GM12891 (cell line): ENCODE measurements at regions not wholly inside any gene's neighbourhood (a gene's known extent, or its start where the extent isn't known, plus 50 kb on each side); places are given as distances from the start of the nearest gene placed in this dataset.
A peak's percentile ranks its signal among the peaks of the same experiment; 100 is the strongest.
"Not testable (repeated sequence)": the region's sequence is repeated elsewhere in the genome, so short reads cannot be mapped to it uniquely, and the experiment has no call there.

Source experiments
- DNase-seq: peaks from one replicate; pipeline ENCODE4 v3.0.0; 2011; ENCODE audit warnings: low spot score; ENCODE audit not compliant: insufficient read length
- FAIRE-seq: peaks from 2 replicates; lab custom pipeline; 2011; peaks lifted over from hg19 to GRCh38; lab: Jason Lieb, UNC
- PAX5 ChIP-seq: IDR thresholded peaks from 2 replicates; pipeline ENCODE4 v1.6.1; 2011; ENCODE audit warnings: low read length, moderate library complexity, mild to moderate bottlenecking; ENCODE audit not compliant: insufficient read depth, severe bottlenecking
- POLR2A ChIP-seq: IDR thresholded peaks from 2 replicates; pipeline ENCODE4 v1.6.1; 2011; ENCODE audit warnings: low read depth, low read length, control low read depth
- POLR2AphosphoS5 ChIP-seq: IDR thresholded peaks from 2 replicates; pipeline ENCODE4 v1.6.1; 2011; ENCODE audit warnings: low read depth, low read length, control low read depth
- POU2F2 ChIP-seq: IDR thresholded peaks from 2 replicates; pipeline ENCODE4 v1.6.1; 2011; ENCODE audit warnings: low read depth, mild to moderate bottlenecking, control low read depth, low read length, moderate library complexity
- SPI1 ChIP-seq: IDR thresholded peaks from 2 replicates; pipeline ENCODE4 v1.6.1; 2011; ENCODE audit warnings: low read depth, low read length, control low read depth
- TAF1 ChIP-seq: IDR thresholded peaks from 2 replicates; pipeline ENCODE4 v1.6.1; 2011; ENCODE audit warnings: low read depth, low read length, control low read depth

DNA sequence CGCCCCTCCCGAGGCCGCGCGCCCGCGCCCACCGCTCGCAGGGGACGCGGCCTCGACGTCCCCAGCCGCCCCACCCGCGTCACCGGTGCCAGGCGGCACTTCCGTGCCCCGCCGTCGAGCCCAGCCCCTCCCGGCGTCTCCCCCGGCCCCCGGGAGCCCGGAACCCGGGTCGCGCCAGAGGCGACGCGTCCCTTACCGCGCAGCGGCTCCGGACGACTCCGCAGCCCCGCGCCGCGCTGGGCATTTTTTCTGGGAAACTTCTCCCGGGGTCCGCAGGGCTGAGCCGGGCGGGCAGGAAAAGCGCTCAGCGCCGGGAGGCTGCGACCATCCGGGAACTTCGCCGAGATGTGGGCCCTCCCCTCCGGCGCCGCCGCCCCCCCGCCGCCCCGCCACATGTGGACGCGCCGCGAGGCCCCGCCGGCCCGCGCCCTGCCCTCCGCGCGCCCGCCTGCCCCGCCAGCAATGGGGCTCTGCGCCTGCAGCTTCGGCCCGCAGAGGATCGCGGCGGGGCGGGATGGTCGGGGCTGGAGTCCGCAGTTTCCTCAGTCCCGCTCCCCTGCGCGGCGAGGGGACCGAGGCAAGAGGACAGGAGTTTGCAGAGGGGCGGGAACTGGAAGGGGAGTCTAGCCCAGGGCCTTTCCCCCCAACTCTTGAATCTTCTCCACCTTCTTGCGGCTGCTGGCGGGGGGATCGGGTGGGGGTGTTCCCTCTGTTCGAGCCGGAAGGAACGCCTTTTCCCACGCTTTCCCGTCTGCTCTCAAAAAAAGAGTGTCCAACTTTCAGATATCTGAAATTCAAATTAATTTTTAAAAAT is 81.5 kb downstream of the CHRNA1 start:
- FAIRE-seq = no peak
- peak; percentile 61 for DNase-seq

DNA sequence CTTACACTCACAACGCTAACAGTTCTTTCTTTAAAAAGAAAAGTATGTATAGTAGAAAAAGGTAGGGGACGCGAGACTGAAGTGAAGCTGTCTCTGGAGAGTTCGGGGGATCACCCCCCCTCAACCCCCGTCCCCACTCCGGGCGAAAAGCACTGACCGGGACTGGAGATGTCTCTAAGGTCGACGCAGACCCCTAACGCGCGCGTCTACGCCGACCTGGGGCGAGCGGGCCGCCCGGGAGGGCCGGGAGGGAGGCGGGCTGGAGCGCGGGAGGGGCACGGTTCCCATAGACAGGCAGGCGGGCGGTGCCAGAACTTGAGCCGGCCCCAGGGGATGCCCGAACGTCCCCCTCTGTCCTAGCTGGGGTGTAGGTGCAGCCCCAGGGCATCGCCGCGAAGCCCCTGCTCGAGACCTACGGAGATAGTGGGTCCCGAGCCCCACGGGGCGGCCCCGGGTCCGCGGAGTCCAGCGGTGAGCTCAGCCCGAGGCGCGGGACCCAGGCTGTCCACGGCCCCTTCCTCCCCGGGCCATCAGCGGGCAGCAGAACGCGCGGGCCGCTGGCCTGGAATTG is 82.2 kb downstream of the CHRNA1 start:
- peak; percentile 47 for DNase-seq
- TF ChIP-seq POLR2A (no peak), TAF1 (no peak)
- FAIRE-seq = no peak

More for the DNA sequence above, 81.5 kb downstream of the CHRNA1 start:
- no peak for TF ChIP-seq TAF1
- no peak for TF ChIP-seq POLR2A
- no peak for TF ChIP-seq PAX5
- TF ChIP-seq SPI1 = no peak
- no peak for TF ChIP-seq POLR2AphosphoS5
- TF ChIP-seq POU2F2 = no peak

DNA sequence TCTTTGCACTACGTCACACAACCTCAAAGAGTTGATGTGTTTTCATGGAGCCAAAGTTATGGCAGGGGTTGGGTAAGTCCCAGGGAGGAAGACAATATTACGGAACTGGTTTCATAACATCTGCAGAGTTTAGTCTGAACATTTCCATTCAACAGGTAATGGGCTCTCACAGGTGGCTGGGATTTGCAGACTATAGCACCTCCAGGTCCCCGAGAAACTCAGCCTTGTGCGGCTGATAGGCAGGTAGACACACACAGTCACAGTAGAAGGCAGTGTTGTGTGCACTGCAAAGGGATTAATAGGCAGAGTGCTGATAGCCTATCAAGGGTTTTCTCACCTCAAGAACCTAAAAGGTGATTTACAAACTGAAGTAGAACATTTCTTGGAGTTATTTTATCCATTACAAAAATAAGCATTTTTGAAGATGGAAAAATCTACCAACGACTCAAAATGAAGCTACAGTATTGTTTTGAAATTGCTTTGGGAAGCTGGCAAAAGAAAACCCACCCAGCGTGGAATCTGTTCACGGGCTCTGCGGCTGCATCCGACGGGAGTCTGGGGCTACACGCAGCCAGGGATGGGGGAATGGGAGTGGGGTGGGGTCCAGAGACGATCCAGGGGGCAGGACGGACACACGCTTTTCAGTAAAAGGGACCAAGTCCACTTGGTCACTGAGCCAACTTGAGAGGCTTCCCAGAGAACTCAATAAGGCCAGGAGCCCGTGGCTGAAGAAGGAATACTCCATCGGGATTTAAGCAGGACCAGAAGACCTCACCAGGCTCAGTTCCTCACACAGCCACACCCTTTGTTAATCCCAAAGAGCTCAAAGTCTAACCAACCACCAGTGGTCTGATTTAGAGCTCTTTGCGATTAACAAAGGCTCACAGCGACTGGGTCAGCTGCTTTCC is 82.9 kb downstream of the CHRNA1 start:
- DNase-seq = no peak
- FAIRE-seq = no peak
- TF ChIP-seq PAX5 = no peak
- TF ChIP-seq TAF1 = no peak
- no peak for TF ChIP-seq POLR2A
- TF ChIP-seq POLR2AphosphoS5 = no peak
- no peak for TF ChIP-seq POU2F2
- TF ChIP-seq SPI1 = no peak

DNA sequence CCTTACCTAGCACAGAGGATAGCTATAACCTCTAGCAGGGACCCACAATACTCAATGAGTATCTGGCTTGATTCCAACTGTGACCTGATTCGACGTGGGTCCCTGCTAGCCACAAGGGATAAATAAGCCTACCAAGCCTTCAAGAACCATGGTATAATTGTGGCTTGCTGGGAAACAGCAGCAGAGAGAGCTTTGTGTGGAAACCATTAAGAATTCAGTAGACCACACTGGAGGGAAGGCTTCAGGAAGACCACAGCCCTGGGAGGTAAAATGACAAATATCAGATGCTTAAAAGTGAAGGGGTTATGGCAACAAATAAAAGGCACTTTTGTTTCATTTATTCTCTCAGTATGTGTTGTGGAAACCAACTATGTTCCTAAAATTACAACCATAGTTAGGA is 82.6 kb upstream of the WIPF1 start:
- DNase-seq (no peak), FAIRE-seq (no peak)
- TF ChIP-seq POU2F2 (no peak), POLR2AphosphoS5 (no peak), PAX5 (no peak), SPI1 (no peak), TAF1 (no peak)

DNA sequence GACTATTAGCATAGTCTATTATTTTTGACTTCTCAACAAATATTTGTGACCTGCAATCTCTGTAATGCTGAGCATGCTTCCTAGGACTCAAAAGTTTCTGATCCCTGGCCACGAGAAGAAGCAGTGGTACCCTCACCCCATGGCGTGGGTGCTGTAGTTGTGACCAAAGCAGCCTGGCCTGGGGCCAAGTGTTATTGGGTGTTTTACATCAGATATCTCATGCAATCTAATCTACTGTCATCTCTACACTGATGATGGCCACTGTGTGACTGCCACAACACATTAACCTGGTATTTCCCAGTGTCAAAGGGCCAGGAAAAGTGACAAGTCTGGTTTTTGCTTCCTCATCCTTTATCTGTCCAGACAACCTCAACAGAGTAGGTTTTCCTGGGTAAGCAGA is 80.8 kb upstream of the WIPF1 start:
- DNase-seq (no peak), FAIRE-seq (no peak)
- TF ChIP-seq SPI1 (no peak), PAX5 (no peak), POLR2A (no peak), POU2F2 (no peak), POLR2AphosphoS5 (no peak), TAF1 (no peak)

DNA sequence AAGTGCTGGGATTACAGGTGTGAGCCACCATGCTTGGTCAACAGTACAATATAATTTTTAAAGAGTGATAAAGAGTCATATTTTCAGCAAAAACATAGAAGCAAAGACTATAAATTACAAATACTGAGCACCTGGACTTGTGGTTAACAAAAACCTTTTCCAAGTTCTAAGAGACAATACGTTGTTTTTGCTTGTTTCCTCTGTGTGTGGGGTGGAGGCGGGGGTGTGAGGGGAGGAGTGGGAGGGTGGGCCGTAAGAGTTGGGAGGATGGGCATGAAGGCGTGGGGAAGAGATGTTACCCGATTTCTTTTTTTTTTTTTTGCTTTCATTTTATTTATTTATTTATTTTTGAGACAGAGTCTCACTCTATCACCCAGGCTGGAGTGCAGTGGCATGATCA is 78.0 kb upstream of the WIPF1 start:
- no peak for DNase-seq
- TF ChIP-seq TAF1 = no peak
- no peak for TF ChIP-seq POLR2A
- no peak for TF ChIP-seq SPI1
- no peak for TF ChIP-seq PAX5
- TF ChIP-seq POLR2AphosphoS5 = no peak
- TF ChIP-seq POU2F2 = no peak

DNA sequence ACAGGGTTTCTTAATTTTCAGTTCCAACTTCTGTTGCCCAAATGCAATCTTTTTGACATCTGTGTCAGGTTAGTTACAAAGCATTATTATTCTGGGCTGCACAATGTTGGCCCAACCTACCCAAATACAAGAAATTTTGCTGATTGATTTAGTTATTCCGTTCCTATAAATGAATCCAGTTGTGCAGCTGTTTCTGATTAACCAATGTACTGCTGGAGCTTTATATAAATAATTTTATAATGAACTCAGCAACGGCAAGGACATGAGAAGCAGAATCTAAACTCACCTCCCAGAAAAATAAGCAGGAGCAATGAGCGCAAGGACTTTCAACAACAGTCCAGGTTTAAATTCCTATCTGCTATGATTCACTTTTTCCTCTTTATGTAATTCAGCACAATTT is 76.3 kb upstream of the WIPF1 start:
- TF ChIP-seq TAF1 (no peak), PAX5 (no peak), POU2F2 (no peak), POLR2A (no peak), SPI1 (no peak), POLR2AphosphoS5 (no peak)
- DNase-seq (no peak), FAIRE-seq (no peak)

More for the DNA sequence above, 78.0 kb upstream of the WIPF1 start:
- no peak for FAIRE-seq

DNA sequence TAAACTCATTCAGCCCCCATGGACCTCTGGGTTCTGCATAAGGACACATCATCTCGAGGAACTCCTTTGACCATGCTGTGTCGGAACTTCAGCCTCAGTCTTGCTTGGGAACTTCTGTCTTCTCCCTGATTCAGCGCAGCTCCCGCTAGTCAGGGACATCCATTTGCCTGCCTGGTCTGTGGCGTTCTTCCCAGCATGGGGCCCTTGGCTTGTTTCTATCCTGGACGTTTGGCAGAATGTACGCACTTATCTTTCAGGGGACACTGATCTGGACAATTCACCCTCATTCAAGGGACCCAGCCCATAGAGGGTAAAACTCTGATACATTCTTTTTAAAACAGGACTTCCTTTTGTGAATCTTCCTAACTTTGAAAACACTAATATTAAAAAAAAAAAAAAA is 75.8 kb upstream of the WIPF1 start:
- DNase-seq (no peak), FAIRE-seq (no peak)
- TF ChIP-seq POU2F2 = no peak
- no peak for TF ChIP-seq SPI1
- no peak for TF ChIP-seq PAX5
- TF ChIP-seq POLR2AphosphoS5 = no peak
- no peak for TF ChIP-seq TAF1
- no peak for TF ChIP-seq POLR2A

DNA sequence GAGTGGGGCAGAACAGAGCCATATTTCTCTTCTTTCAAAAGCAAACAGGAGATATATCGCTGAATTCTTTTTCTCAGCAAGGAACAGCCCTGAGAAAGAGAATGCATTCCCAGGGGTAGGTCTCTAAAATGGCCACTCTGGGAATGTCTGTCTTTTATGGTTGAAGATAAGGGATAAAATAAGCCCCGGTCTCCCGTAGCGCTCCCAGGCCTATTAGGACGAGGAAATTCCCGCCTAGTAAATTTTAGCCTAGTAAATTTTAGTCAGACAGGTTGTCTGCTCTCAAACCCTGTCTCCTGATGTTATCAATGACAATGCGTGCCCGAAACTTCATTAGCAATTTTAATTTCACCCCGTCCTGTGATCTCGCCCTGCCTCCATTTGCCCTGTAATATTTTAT is 73.9 kb upstream of the WIPF1 start:
- FAIRE-seq, DNase-seq: not testable (repeated sequence)

DNA sequence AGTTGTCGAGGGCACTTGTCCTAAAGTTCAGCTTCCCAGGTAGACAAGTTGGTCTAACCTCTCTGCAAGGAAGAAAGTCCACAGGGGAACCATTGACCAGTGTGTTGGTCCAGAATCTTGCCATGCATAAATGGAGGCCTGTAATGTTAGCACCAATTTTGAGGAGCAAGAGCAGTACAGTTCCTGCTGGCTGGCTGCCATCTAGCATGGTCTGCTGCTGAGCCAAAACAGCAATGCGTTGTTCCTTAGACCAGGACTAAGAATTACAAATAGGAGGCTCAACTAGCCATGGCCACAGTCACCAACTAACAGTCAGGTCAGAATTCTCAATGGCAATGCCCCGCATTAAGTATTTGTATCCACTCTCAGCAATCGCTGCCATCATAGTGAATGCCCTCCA is 72.8 kb upstream of the WIPF1 start:
- no peak for FAIRE-seq
- no peak for TF ChIP-seq SPI1
- no peak for TF ChIP-seq PAX5
- no peak for TF ChIP-seq POLR2AphosphoS5
- no peak for TF ChIP-seq POU2F2
- TF ChIP-seq POLR2A = no peak
- no peak for TF ChIP-seq TAF1

More for the DNA sequence above, 72.8 kb upstream of the WIPF1 start:
- DNase-seq = no peak
